Activated naive CD4-positive, alpha-beta T cell treated with anti-CD3 and anti-CD28 coated beads for 36 hours (primary cell): ENCODE measurements at regions not wholly inside any gene's neighbourhood (a gene's known extent, or its start where the extent isn't known, plus 50 kb on each side); places are given as distances from the start of the nearest gene placed in this dataset.
"Not testable (repeated sequence)": the region's sequence is repeated elsewhere in the genome, so short reads cannot be mapped to it uniquely, and the experiment has no call there.

Experiments
- CTCF ChIA-PET: fragments of 350-600 bp; sonication (Branson Sonifier 250); formaldehyde crosslinking; loops from one replicate; lab custom pipeline; 2021; ENCODE audit warnings: antibody characterized with exemption; lab: Charles Lee
- DNase-seq: peaks from one replicate; pipeline ENCODE4 v3.0.0-alpha.2; 2020
- H3K27ac Mint-ChIP-seq: one replicate; pipeline ENCODE4 v1.8.0; 2021; ENCODE audit warnings: mild to moderate bottlenecking, mixed read lengths
- H3K27me3 Mint-ChIP-seq: one replicate; pipeline ENCODE4 v1.8.0; 2021; ENCODE audit warnings: low read depth, mixed read lengths
- H3K36me3 Mint-ChIP-seq: one replicate; pipeline ENCODE4 v1.8.0; 2021; ENCODE audit warnings: low read depth, mixed read lengths
- H3K4me1 Mint-ChIP-seq: one replicate; pipeline ENCODE4 v1.8.0; 2021; ENCODE audit warnings: low read depth, mixed read lengths
- H3K4me3 Mint-ChIP-seq: one replicate; pipeline ENCODE4 v1.8.0; 2021; ENCODE audit warnings: mild to moderate bottlenecking, moderate library complexity, mixed read lengths
- H3K9me3 Mint-ChIP-seq: one replicate; pipeline ENCODE4 v1.8.0; 2021; ENCODE audit warnings: mixed read lengths
- intact Hi-C: fragments of 100-400 bp; cut with micrococcal nuclease; formaldehyde crosslinking; loops from one replicate; pipeline ENCODE4 v1.15.1; 2023

DNA sequence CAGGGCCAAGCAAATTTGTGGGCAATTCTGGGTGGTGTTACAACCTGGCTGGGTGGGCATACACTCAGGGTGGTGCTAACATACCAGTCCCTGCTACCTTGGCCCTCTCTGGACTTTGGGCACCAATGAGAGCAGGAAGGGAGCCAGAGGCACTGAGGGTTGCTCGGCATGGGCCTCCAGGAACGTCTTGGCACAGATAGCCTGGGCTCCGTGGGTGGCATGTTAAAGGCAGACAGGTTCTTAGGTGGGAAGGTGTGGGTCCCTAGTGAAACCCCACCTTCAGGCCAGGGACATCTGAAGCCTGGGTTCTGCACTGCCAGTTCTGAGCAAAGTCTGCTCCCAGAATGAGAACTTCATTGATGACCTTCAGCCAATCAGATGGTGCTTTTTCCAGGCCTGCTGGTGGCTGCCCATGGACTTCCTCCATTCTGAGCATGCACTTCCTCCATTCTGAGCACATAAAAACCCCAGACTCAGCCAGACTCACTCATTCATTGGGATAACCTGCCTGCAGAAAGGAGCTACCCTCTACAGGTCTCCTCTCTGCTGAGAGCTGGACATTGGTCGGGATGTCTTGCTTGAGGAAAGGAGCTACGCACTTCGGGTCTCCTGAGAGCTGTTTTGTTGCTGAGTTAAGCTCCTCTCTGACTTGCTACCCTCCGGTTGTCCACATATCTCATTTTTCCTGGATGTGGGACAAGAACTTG, 2567.1 kb downstream of the PCDH9 start:
- H3K9me3 Mint-ChIP-seq, result peaks cover 2% of the 10 kb centered on the region
- no peak for DNase-seq
- no peaks in the 10 kb centered on the region for H3K27me3 Mint-ChIP-seq
- CTCF ChIA-PET, result no interaction called here
- intact Hi-C loops, result no loop called here
- no peak overlapping the region for H3K4me3 Mint-ChIP-seq
- no peaks in the 10 kb centered on the region for H3K36me3 Mint-ChIP-seq
- no peaks in the 10 kb centered on the region for H3K4me1 Mint-ChIP-seq
- H3K27ac Mint-ChIP-seq, result no peak overlapping the region

DNA sequence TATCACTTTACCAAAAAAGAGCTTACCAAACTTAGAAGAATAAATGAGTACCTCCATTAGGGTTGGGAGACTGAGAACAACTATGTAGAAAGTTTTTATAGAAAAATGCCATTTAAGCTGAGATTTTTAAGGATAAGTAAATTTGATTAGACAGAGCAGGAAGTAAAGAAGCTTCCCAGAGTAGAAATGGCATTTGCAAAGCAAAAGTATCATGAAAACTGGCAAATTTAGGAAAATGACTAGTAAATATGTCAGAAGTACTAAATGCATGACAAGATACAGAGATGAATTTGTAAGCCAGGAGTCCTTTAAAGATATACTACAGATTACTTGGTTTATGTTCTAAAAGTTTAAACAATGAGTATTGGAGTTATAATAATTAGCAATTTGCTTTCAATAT, 2581.8 kb downstream of the PCDH9 start:
- H3K4me1 Mint-ChIP-seq, result no peaks in the 10 kb centered on the region
- no peaks in the 10 kb centered on the region for H3K27me3 Mint-ChIP-seq
- peaks cover 3% of the 10 kb centered on the region for H3K9me3 Mint-ChIP-seq
- no peak overlapping the region for H3K4me3 Mint-ChIP-seq
- no peak for DNase-seq
- intact Hi-C loops, result no loop called here
- CTCF ChIA-PET, result no interaction called here
- H3K36me3 Mint-ChIP-seq, result no peaks in the 10 kb centered on the region
- no peak overlapping the region for H3K27ac Mint-ChIP-seq

DNA sequence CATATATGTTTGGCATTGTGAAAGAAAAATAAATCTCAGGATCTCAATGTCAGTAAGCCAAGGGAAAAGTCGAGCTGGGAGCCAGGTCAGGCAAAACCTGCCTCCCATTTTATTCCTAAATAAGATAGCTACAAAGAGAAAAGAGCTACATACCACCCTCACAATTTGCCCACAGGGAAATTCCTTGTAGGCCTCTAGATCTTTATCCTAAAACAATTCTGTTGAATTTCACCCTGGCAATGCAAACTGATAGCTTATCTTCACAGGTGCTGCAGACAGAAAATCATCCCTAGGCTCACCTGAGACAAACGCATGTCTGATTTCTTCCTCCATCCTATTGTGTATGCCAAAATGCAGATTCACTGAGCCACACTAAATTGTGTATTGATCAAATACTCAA, 2587.1 kb downstream of the PCDH9 start:
- Mint-ChIP-seq H3K4me1 (no peaks in the 10 kb centered on the region), H3K36me3 (no peaks in the 10 kb centered on the region), H3K27me3 (no peaks in the 10 kb centered on the region), H3K4me3 (no peak overlapping the region), H3K27ac (no peak overlapping the region), H3K9me3 (peaks cover 5% of the 10 kb centered on the region)
- no peak for DNase-seq
- CTCF ChIA-PET, result no interaction called here
- intact Hi-C loops, result no loop called here

DNA sequence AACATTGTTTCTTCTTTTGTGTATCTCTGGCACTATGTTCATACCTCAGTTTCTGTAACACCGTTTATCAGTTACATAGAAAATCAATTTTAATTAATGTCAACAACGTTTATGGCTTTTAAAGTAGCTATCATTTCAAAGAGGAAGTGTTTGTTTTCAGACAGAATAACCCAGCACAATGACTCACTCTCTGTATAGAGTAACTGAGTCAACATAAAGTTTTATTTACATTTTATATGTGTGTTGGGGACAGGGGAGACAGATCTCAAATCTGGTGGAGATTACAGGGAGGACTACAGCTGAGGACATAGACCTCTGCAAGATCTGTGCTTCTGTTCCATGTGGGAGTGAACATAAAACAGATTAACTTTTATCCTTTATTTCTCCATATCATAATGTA, 2590.1 kb downstream of the PCDH9 start:
- intact Hi-C loops, result no loop called here
- CTCF ChIA-PET, result no interaction called here
- Mint-ChIP-seq H3K9me3 (peaks cover 5% of the 10 kb centered on the region), H3K27ac (no peak overlapping the region), H3K36me3 (no peaks in the 10 kb centered on the region), H3K27me3 (no peaks in the 10 kb centered on the region), H3K4me3 (no peak overlapping the region), H3K4me1 (no peaks in the 10 kb centered on the region)
- DNase-seq, result no peak

DNA sequence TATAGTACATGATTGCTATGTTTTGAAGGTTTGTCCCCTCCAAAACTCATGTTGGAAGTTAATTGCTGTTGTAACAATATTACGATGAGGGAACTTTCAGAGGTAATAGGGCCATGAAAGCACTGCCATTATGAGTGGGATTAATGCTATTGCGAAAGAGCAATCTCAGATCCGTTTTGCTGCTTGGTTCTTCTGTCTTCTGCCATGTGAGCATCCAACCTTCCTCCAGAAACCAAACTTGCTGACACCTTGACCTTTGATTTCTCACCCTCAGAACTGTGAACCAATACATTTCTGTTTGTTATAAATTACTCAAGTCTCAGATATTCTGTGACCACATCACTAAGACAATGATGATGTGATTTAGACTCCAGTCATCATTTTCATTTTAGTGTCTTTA, 2590.9 kb downstream of the PCDH9 start:
- no peak overlapping the region for H3K27ac Mint-ChIP-seq
- peaks cover 5% of the 10 kb centered on the region for H3K9me3 Mint-ChIP-seq
- CTCF ChIA-PET, result no interaction called here
- DNase-seq, result no peak
- intact Hi-C loops, result no loop called here
- H3K4me1 Mint-ChIP-seq, result no peaks in the 10 kb centered on the region
- H3K4me3 Mint-ChIP-seq, result no peak overlapping the region
- H3K36me3 Mint-ChIP-seq, result no peaks in the 10 kb centered on the region
- no peaks in the 10 kb centered on the region for H3K27me3 Mint-ChIP-seq

DNA sequence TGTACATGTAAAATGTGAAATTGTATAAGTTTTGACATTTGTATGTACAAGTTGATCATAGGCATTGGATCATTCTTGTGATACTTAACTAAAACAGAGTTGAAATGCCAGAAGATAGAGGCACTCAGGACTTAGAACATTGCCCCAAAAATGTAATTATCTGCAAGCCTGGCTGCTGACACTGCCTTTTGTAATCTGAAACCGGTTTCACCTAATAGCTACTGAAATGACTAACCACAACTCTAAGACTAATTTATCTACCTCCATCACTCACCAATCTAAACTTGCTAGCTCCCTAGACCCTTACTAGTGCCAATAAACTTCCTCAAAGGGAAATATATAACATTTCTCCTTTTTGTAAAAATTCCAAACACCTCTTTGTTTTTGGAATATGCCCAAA, 2596.2 kb downstream of the PCDH9 start:
- DNase-seq, result no peak
- Mint-ChIP-seq H3K9me3 (no peaks in the 10 kb centered on the region), H3K4me1 (no peaks in the 10 kb centered on the region), H3K27me3 (no peaks in the 10 kb centered on the region), H3K4me3 (no peak overlapping the region), H3K27ac (no peak overlapping the region), H3K36me3 (no peaks in the 10 kb centered on the region)
- CTCF ChIA-PET, result no interaction called here
- intact Hi-C loops, result no loop called here

DNA sequence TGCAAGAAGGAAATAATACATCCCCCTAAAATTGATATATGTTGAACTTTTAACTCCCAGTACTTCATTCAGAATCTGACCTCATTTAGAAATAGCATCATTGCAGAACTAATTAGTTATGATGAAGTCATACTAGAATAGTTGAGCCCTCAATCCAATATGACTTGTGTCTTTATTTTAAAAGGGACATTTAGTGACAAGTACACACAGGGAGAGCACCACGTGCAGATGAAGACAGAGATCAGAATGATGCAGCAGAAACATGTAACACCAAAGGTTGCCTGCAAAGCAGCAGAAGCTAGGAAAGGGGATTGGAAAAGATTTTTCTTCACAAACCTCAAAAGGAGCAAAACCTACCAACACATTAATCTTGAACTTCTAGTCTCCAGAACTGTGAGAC, 2602.5 kb downstream of the PCDH9 start:
- H3K36me3 Mint-ChIP-seq, result no peaks in the 10 kb centered on the region
- peaks cover 3% of the 10 kb centered on the region for H3K9me3 Mint-ChIP-seq
- no peak for DNase-seq
- intact Hi-C loops, result no loop called here
- no peaks in the 10 kb centered on the region for H3K27me3 Mint-ChIP-seq
- CTCF ChIA-PET, result no interaction called here
- H3K4me3 Mint-ChIP-seq, result no peak overlapping the region
- H3K4me1 Mint-ChIP-seq, result no peaks in the 10 kb centered on the region
- no peak overlapping the region for H3K27ac Mint-ChIP-seq

DNA sequence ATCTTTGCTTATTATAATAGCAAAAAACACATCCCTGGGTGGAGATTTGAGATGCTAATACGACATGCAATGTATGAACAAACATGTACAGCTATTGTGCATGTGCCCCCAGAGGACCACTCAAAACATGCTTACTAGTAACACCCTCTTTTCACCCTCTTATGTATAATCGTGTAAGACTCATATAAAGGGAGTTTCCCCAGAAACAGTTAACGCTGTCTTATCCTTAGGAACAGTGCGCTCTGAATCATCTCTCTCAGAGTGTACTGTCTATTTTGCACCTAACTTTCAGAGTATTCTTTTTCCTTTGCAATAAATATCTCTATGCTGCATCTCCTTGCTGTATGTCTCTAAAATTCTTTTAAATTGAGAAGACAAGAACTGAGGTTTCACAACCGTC, 2604.0 kb downstream of the PCDH9 start:
- no peak overlapping the region for H3K27ac Mint-ChIP-seq
- no peaks in the 10 kb centered on the region for H3K4me1 Mint-ChIP-seq
- no peak for DNase-seq
- H3K9me3 Mint-ChIP-seq, result peaks cover 3% of the 10 kb centered on the region
- H3K27me3 Mint-ChIP-seq, result no peaks in the 10 kb centered on the region
- H3K4me3 Mint-ChIP-seq, result no peak overlapping the region
- intact Hi-C loops, result no loop called here
- no peaks in the 10 kb centered on the region for H3K36me3 Mint-ChIP-seq
- CTCF ChIA-PET, result no interaction called here

DNA sequence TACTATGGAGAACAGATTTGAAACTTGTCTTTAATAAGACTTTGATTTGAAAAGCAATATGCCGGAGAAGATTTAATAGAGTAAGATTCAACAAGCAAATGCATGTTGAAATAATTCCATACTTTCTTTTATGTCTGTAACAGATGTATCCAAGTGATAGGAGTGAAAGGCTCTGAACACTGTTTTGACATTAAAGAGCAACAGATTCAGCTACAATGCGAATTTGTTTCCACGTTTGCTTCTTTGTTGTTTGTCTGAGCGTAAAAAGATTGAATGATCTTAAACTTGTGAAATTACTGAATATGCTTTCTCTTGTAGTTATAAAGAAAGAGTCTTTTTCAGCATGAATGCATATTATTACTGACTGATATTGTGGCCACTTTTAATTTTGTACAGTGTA, 2612.9 kb downstream of the PCDH9 start:
- DNase-seq, result no peak
- Mint-ChIP-seq H3K27me3 (no peaks in the 10 kb centered on the region), H3K4me3 (no peak overlapping the region), H3K36me3 (no peaks in the 10 kb centered on the region), H3K4me1 (no peaks in the 10 kb centered on the region), H3K9me3 (peaks cover 5% of the 10 kb centered on the region), H3K27ac (no peak overlapping the region)
- intact Hi-C loops, result no loop called here
- CTCF ChIA-PET, result no interaction called here

DNA sequence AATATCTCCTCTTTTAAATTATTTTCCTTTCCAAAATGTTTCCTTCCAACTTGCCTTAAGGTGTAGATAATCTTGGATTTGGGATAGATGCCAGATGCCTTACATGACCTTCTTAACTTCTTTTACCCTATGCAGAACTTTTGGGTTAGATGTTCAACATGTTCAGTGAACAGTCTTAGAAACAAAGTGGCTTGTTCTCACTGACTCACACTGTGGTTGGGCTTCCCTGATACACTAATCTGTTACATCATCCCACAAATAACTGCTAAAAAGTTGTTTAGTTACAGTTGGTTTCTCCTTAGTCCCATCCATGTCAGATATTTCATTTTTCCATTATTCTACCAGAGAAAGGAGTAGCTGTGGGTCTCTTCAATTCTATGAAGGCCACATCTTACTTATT, 2638.2 kb downstream of the PCDH9 start:
- intact Hi-C loops, result no loop called here
- Mint-ChIP-seq H3K27me3 (no peaks in the 10 kb centered on the region), H3K4me3 (no peak overlapping the region), H3K27ac (no peak overlapping the region), H3K36me3 (no peaks in the 10 kb centered on the region), H3K9me3 (peaks cover 20% of the 10 kb centered on the region), H3K4me1 (no peaks in the 10 kb centered on the region)
- CTCF ChIA-PET, result no interaction called here
- no peak for DNase-seq

DNA sequence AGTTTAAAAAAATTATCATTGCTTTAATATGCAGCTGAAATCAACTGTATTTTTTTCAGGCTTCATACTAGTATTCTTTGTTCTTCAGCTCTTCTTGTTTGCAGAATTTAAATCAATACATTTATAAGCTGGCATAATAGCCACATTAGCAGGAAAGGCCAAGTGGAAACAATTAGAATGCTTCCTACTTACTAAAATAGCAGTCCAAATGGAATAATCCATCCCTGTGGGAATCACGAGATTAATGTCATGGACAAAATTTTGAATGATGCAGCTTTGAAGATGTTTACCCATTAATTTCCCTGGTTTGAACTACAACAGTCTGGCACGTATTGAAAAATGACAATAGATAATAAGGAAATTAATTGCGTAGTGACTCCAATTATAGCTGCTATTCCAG, 2650.8 kb downstream of the PCDH9 start:
- Mint-ChIP-seq H3K9me3 (peaks cover 4% of the 10 kb centered on the region), H3K4me1 (no peaks in the 10 kb centered on the region), H3K27me3 (no peaks in the 10 kb centered on the region), H3K36me3 (no peaks in the 10 kb centered on the region), H3K27ac (no peak overlapping the region), H3K4me3 (no peak overlapping the region)
- intact Hi-C loops, result no loop called here
- CTCF ChIA-PET, result no interaction called here
- DNase-seq, result no peak

DNA sequence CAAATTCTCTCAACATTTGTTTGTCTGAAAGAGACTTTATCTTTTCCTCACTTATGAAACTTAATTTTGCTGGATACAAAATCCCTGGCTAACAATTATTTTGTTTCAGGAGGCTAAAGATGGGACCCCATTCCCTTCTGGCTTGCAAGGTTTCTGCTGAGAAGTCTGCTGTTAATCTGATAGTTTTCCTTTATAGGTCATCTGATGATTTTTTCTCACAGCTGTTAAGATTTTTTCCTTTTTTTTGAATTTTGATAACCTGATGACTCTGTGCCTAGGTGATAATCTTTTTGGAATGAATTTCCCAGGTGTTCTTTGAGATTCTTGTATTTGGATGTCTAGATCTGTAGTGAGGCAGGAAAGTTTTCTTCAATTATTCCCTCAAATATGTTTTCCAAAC, 2661.4 kb downstream of the PCDH9 start:
- H3K27ac Mint-ChIP-seq, result no peak overlapping the region
- peaks cover 21% of the 10 kb centered on the region for H3K9me3 Mint-ChIP-seq
- no peaks in the 10 kb centered on the region for H3K27me3 Mint-ChIP-seq
- CTCF ChIA-PET, result no interaction called here
- no peaks in the 10 kb centered on the region for H3K36me3 Mint-ChIP-seq
- H3K4me1 Mint-ChIP-seq, result no peaks in the 10 kb centered on the region
- intact Hi-C loops, result no loop called here
- DNase-seq, result no peak
- H3K4me3 Mint-ChIP-seq, result no peak overlapping the region

DNA sequence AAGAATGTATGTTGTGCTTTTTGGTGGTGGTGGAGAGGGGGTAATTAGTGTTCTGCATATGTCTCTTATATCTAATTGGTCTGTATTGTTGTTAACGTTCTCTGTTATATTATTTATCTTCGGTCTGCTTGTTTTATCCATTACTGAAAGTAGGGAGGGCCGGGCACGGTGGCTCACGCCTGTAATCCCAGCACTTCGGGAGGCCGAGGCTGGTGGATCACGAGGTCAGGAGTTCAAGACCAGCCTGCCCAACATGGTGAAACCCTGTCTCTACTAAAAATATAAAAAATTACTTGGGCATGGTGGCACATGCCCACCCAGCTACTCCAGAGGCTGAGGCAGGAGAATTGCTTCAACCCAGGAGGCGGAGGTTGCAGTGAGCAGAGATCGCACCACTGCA, 2672.1 kb downstream of the PCDH9 start:
- H3K27me3 Mint-ChIP-seq, H3K4me1 Mint-ChIP-seq, DNase-seq, H3K9me3 Mint-ChIP-seq, H3K36me3 Mint-ChIP-seq, H3K4me3 Mint-ChIP-seq, H3K27ac Mint-ChIP-seq, CTCF ChIA-PET, intact Hi-C loops: not testable (repeated sequence)

DNA sequence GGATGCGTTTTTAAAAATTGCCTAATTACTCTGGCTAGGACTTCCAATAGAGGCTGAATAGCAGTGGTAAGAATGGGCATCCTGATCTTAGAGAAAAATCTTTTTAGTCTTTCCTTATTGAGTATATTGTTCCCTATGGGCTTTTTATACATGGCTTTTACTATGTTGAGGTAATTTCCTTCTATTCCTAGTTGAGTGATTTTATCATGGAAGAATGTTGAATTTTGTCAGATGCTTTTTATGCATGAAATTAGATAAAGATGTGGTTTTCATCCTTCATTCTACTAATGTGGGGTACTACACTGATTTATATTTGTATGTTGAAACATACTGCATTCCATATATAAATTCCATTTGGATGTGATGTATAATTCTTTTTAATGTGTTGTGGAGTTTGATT, 2673.8 kb downstream of the PCDH9 start:
- Mint-ChIP-seq H3K27me3 (no peaks in the 10 kb centered on the region), H3K4me3 (no peak overlapping the region), H3K4me1 (no peaks in the 10 kb centered on the region), H3K27ac (no peak overlapping the region), H3K9me3 (peaks cover 9% of the 10 kb centered on the region), H3K36me3 (no peaks in the 10 kb centered on the region)
- CTCF ChIA-PET, result no interaction called here
- intact Hi-C loops, result no loop called here
- DNase-seq, result no peak
